ENCODE measurements at regions not wholly inside any gene's neighbourhood (a gene's known extent, or its start where the extent isn't known, plus 50 kb on each side); places are given as distances from the start of the nearest gene placed in this dataset.

GRCh38 chr11:71068963-71069362, 183.4 kb downstream of the SHANK2 start:
- no peak for TF ChIP-seq CTCF (IDR thresholded peaks at IDR 0.05)
- TF ChIP-seq POLR2A (IDR thresholded peaks at IDR 0.05), result no peak
